ENCODE measurements at regions not wholly inside any gene's neighbourhood (a gene's known extent, or its start where the extent isn't known, plus 50 kb on each side); places are given as distances from the start of the nearest gene placed in this dataset.

GRCh38 chr6:115613488-115613887 lies 447.2 kb downstream of the FRK start:
- TF ChIP-seq CTCF (IDR thresholded peaks at IDR 0.05; ENCODE audit: low read depth, low read length, poor library complexity, severe bottlenecking) (no peak), EZH2phosphoT487 (IDR thresholded peaks at IDR 0.05; ENCODE audit: borderline replicate concordance, low read length) (no peak)
